HG03378 (cell line): ENCODE measurements at regions not wholly inside any gene's neighbourhood (a gene's known extent, or its start where the extent isn't known, plus 50 kb on each side); places are given as distances from the start of the nearest gene placed in this dataset.
A peak's percentile ranks its signal among the peaks of the same experiment; 100 is the strongest.
"Not testable (repeated sequence)": the region's sequence is repeated elsewhere in the genome, so short reads cannot be mapped to it uniquely, and the experiment has no call there.

ENCODE experiments used
- ATAC-seq: cut with Tn5 transposase; IDR thresholded peaks from one replicate; pipeline ENCODE4 v1.9.1; 2021; ENCODE audit warnings: mild to moderate bottlenecking, moderate library complexity; ENCODE audit not compliant: unreplicated experiment

DNA sequence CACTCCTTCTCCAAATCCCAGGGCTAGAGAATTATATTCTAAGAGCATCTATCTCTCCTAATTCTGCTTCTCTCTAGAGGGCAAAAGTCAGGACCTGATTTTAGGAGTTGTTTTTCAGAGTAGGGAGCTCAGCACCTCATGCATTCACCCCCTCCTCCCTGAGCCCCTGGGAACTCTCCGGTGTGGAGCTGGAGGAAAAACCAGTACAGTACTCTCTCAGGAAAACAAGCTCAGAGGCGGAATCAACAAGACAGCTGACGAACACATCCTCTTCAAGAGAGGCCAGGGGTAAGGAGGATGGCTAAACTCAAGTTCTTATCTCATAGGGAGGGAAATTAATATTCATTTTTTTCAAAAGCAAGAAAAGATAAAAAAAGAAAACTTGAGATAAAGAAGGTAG, 120.1 kb upstream of the CDYL start:
- ATAC-seq, result no peak

DNA sequence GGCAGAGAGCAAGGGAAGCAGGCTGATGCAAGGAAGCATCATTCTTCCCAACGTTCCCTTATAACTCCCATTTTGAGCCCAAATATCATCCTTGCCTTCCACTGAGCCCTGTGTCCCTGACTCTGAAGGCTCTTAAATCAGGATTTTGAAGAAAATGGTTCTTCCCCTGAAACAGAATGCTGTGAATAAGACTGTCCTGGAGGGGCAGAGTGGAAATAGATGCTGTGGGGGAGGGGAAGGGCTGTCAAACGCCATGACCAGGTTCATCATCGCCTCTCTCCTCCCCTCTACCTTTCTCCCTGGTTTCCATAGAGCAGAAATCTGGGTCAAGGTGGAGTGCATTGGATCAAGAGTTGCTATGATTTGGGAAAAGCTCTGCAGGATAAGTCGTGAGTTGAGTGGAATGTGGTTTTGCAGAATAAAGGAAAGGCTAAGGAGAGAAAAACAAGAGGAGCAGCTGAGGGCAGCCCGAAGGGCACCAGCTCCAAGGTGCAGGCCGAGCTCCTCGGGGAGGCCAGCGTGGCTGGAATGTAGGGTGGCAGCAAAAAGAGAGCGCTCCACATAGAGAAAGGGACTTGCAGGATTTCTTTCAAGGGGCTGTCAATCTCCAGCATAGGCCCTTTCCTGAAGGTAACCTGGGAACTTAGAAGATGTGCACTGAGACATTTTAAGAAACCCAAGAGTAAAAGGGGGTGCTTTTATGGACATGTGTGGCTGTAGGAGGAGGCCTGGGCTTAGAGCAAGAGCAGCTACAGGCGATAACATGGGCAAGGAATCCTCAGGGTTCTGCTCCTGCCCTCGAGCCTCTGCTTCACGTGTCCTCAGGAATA, 120.8 kb upstream of the CDYL start:
- no peak for ATAC-seq

- no peak for ATAC-seq
Measured at GRCh38 chr6:4653141-4653540, 123.1 kb upstream of the CDYL start.

DNA sequence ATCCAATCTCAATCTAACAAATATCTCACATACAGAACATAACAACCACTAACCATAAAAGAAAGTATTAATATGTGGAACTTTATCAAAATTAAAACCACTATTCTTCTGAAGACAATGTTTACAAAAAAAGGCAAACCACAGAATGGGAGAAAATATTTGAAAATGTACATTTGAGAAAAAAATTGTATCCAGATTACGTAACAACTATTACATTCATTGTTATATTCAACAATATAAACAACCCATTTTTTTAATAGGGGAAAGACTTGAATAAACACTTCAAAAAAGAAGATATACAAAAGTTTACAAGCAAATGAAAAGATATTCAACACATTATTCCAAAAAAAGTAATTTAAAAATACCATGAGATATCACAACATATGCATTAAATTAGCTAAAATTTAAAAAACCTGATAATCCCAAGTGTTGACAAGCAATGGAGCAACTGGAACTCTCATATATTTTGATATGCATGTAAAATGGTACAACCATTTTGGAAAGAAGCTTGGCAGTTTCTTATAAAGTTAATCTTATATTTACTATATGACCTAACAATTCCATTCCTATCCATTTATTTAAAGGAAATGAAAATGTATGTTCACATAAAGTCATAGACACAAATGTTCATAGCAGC, 124.3 kb upstream of the CDYL start:
- no peak for ATAC-seq

DNA sequence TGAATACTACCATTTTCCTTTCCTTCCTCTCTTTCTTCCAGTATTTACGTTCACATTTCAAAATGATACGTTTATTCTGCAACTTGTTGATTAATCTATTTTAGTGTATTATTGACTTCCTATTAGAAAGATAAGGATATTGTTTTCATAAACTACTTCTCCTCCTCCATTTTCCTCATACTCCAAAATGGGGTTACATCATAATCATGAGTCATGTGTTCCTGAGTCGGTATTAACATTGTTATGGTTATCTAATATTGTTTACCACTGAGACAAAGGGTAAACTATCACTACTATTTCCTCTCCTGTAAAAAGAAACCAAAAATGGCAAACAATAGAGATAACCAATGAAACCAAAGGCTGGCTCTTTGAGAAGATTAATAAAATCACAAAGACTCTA, 126.5 kb upstream of the CDYL start:
- ATAC-seq, result no peak

DNA sequence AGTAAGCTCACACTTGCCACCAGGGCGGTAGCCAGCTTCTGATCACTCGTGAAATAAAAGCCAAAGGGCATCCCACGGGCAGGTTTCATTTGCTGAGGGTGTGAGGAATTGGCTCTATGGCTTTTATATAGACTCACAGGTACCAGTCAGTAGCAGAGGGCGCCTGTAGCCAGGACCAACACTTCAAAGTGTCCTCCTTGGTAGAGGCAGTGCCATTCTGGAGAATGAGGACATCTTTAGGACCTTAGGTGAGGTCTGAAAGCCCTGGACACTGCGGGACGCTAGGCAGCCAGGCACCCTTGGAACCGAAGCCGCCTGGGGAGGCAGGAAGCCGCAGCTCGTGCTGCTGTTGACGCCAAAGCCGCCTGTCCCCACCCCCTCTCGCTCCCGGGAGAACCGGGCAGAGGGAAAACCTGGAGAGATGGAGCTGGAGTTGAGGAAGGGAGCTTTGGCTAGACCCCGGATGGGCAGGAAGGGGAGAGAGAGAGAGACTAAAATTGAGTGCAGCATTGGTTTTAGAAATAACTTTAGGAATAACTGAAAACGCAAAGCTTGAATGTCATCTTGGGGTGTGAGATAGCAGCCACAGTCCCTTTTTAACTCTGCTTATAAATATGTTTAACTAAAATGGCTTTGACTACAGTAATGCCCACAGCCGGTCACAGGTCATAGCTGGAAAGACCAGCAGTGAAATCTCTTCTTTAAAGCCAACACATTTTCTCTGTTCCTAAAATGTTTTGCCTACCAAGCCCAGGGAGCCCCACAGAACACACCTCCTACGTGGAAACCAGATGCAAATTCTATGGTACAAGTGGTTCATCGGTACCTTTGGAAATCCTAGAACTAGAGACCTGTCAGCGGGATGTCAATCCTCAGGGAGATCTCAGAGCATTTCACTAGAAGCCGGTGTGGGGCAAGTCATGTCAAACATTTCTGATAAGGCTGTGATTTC, 128.5 kb upstream of the CDYL start:
- no peak for ATAC-seq

DNA sequence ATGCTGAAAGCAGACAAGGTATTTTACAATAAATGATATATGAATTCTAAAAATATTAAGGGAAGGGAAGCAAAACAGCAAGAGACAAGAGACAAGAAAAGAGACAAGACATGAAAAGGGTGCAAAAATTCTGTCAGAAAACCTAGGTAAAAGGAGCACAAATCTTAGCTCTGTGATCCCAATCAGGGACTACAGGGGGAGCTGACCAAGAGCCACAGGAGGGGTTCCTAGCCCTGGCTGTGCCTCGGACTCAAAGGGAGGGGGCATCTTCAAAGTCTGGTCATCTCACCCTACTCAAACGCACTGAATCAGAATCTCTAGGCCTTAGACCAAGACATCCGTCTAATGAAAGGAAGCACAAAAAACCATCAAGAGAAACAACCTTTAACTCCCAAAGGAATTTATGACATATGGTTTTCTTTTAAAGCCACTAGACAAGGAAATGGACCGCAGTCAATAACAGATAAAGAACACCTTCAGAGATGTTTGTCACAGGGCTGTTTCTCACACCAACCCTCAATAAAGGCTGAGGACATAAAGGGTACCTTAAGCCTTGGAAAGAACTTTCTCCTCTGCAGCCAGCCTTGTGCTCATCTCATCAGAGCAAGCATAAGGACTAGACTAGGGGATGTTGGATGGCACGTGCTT, 130.4 kb upstream of the CDYL start:
- ATAC-seq, result no peak

- no peak for ATAC-seq
Measured at GRCh38 chr6:4644996-4645395, 131.2 kb upstream of the CDYL start.

DNA sequence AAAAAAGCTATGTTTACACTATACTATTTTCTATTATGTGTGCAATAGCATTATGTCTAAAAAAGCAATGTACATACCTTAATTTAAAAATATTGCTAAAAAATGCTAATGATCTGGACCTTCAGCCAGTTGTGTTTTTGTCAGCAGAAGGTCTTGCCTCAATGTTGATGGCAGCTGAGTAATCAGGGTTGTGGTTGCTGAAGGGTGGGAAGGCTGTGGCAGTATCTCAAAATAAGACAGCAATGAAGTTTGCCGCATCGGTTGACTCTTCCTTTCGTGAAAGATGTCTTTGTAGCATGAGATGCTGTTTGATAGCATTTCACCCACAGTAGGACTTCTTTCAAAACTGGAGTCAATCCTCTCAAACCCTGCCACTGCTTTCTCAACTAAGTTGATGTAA, 134.7 kb upstream of the CDYL start:
- no peak for ATAC-seq

- no peak for ATAC-seq
Measured at GRCh38 chr6:4640139-4640538, 136.1 kb upstream of the CDYL start.

DNA sequence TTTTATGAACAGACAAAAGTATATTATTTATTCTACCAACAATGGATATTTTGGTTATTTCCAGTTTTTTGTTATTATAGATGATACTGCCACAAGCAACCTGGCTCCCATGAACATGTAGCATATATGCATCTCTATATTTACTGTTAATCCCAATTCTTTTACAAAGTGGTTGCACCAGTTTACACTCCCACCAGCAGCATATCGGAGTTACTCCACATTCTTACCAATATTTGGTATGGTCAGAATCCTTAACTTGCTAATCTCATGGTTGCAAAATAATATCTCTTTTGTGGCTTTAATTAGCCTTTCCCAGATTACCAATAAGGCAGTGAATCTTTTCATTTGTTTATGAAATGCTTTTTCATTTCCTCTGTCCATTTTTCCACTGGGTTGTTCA, 137.6 kb upstream of the CDYL start:
- ATAC-seq, result no peak

GRCh38 chr6:4637691-4638433, 138.3 kb upstream of the CDYL start:
- peak; percentile 67 for ATAC-seq

GRCh38 chr6:4636881-4637224, 139.4 kb upstream of the CDYL start:
- ATAC-seq, result no peak

DNA sequence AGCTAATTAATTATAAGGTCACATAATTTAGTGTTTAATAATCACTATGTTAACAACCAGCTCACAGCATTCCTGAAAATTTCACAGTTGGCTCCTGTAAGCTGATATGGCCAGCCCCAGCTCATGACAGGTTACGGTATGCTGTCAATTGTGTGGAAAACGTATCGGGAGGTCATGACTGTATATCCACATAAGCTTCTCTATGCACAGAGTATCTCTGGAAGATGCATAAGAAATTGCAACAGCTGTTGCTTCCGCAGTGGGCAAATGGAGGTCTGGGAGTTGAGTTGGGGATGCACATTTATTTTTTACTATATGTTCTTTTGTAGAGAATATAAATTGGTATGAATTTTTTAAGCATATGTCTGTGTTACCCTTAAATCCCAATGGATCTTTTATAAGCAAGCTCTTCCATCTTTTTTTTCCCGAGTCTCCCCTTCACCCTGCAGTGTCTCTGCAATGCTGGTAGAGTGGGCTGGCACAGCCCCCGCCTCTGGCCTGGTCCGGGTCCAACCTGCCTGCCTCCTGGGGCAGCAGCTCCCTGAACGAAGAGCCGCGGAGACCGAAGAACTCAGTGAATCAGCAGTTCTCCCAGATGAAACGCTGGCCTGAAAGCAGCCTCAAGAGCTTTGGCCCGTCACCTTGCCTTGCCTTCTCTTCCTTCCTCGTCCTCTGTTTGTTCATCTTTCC, 139.9 kb upstream of the CDYL start:
- ATAC-seq, result no peak

GRCh38 chr6:4635666-4636065, 140.5 kb upstream of the CDYL start:
- no peak for ATAC-seq

DNA sequence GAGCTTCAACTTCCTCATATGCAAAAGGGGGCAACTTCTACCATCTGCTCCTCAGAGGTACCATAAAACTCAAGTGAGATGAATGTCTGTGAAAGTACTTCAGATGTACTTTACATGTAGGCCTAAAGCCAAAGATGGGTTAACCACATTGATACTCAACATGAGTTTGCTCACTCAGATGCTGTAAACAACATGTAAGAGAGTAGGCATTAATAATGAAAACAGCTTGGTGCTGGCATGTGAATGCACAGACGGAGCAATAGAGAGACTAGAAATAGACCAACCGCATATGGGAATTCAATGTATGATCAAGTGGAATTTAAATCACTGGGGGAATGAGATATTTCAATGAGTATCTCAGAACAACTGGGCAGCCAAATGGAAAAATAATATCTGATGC, 143.8 kb upstream of the CDYL start:
- ATAC-seq, result no peak

- ATAC-seq, result not testable (repeated sequence)
Measured at GRCh38 chr6:4629789-4630188, 146.4 kb upstream of the CDYL start.

DNA sequence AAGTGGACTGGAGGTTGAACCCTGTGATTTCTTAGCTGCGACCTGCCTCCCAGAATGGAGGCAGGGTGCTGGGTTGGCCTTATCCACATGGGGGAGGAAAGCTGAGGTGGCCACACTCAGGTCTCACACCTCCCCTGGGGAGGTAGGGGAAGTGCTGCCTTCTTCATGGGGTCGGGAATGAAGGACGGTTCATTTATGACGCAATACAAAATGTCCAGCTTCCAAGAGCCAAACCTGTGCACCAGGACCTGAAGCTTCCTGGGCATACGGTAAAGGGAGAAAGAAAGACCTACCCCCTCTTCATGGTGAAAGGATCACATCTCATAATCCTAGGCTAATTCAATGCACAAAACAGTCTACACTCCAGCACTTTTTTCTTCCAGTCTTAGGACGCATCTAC, 150.6 kb upstream of the CDYL start:
- ATAC-seq, result no peak

- ATAC-seq, result no peak
Measured at GRCh38 chr6:4624726-4625125, 151.5 kb upstream of the CDYL start.
